ENCODE measurements at regions not wholly inside any gene's neighbourhood (a gene's known extent, or its start where the extent isn't known, plus 50 kb on each side); places are given as distances from the start of the nearest gene placed in this dataset.

GRCh38 chr7:28280516-28280915 is 99.9 kb upstream of the JAZF1 start:
- DNase-seq (ENCODE audit: insufficient read length, low spot score) (no peak), FAIRE-seq (no peak)
- TF ChIP-seq POLR2A (IDR thresholded peaks at IDR 0.05; ENCODE audit: low read depth, low read length) (no peak), POLR2AphosphoS5 (IDR thresholded peaks at IDR 0.05; ENCODE audit: low read depth, low read length) (no peak), PAX5 (IDR thresholded peaks at IDR 0.05; ENCODE audit: insufficient read depth, low read length, severe bottlenecking) (no peak)

- no peak for DNase-seq (ENCODE audit: insufficient read length, low spot score)
- FAIRE-seq, result no peak
These were observed 109.9 kb upstream of the JAZF1 start for GRCh38 chr7:28290496-28290895.

GRCh38 chr7:28291559-28291958 is 111.0 kb upstream of the JAZF1 start:
- FAIRE-seq, result no peak

More at GRCh38 chr7:28290496-28290895, 109.9 kb upstream of the JAZF1 start:
- no peak for TF ChIP-seq POLR2A (IDR thresholded peaks at IDR 0.05; ENCODE audit: low read depth, low read length)
- TF ChIP-seq POU2F2 (IDR thresholded peaks at IDR 0.05; ENCODE audit: low read depth, low read length), result no peak
- TF ChIP-seq TAF1 (IDR thresholded peaks at IDR 0.05; ENCODE audit: low read depth, low read length), result no peak
- TF ChIP-seq POLR2AphosphoS5 (IDR thresholded peaks at IDR 0.05; ENCODE audit: low read depth, low read length), result no peak
- TF ChIP-seq PAX5 (IDR thresholded peaks at IDR 0.05; ENCODE audit: insufficient read depth, low read length, severe bottlenecking), result no peak
- TF ChIP-seq SPI1 (IDR thresholded peaks at IDR 0.05; ENCODE audit: low read depth, low read length), result no peak

GRCh38 chr7:28292834-28293526 is 112.4 kb upstream of the JAZF1 start:
- DNase-seq (ENCODE audit: insufficient read length, low spot score), result no peak
- FAIRE-seq, result no peak
- TF ChIP-seq PAX5 (IDR thresholded peaks at IDR 0.05; ENCODE audit: insufficient read depth, low read length, severe bottlenecking) (no peak), POU2F2 (IDR thresholded peaks at IDR 0.05; ENCODE audit: low read depth, low read length) (no peak), SPI1 (IDR thresholded peaks at IDR 0.05; ENCODE audit: low read depth, low read length) (no peak)

More at GRCh38 chr7:28291559-28291958, 111.0 kb upstream of the JAZF1 start:
- TF ChIP-seq POLR2A (IDR thresholded peaks at IDR 0.05; ENCODE audit: low read depth, low read length) (no peak), TAF1 (IDR thresholded peaks at IDR 0.05; ENCODE audit: low read depth, low read length) (no peak), POLR2AphosphoS5 (IDR thresholded peaks at IDR 0.05; ENCODE audit: low read depth, low read length) (no peak), SPI1 (IDR thresholded peaks at IDR 0.05; ENCODE audit: low read depth, low read length) (no peak), POU2F2 (IDR thresholded peaks at IDR 0.05; ENCODE audit: low read depth, low read length) (no peak), PAX5 (IDR thresholded peaks at IDR 0.05; ENCODE audit: insufficient read depth, low read length, severe bottlenecking) (no peak)
- DNase-seq (ENCODE audit: insufficient read length, low spot score), result no peak

GRCh38 chr7:28293527-28293835 is 112.9 kb upstream of the JAZF1 start:
- TF ChIP-seq SPI1 (IDR thresholded peaks at IDR 0.05; ENCODE audit: low read depth, low read length) (no peak), POLR2A (IDR thresholded peaks at IDR 0.05; ENCODE audit: low read depth, low read length) (no peak), PAX5 (IDR thresholded peaks at IDR 0.05; ENCODE audit: insufficient read depth, low read length, severe bottlenecking) (no peak), POU2F2 (IDR thresholded peaks at IDR 0.05; ENCODE audit: low read depth, low read length) (no peak), TAF1 (IDR thresholded peaks at IDR 0.05; ENCODE audit: low read depth, low read length) (no peak), POLR2AphosphoS5 (IDR thresholded peaks at IDR 0.05; ENCODE audit: low read depth, low read length) (no peak)
- FAIRE-seq (no peak), DNase-seq (ENCODE audit: insufficient read length, low spot score) (no peak)

- no peak for TF ChIP-seq PAX5 (IDR thresholded peaks at IDR 0.05; ENCODE audit: insufficient read depth, low read length, severe bottlenecking)
- no peak for TF ChIP-seq POU2F2 (IDR thresholded peaks at IDR 0.05; ENCODE audit: low read depth, low read length)
- no peak for TF ChIP-seq POLR2A (IDR thresholded peaks at IDR 0.05; ENCODE audit: low read depth, low read length)
- TF ChIP-seq TAF1 (IDR thresholded peaks at IDR 0.05; ENCODE audit: low read depth, low read length), result no peak
- no peak for TF ChIP-seq SPI1 (IDR thresholded peaks at IDR 0.05; ENCODE audit: low read depth, low read length)
- TF ChIP-seq POLR2AphosphoS5 (IDR thresholded peaks at IDR 0.05; ENCODE audit: low read depth, low read length), result no peak
- FAIRE-seq (no peak), DNase-seq (ENCODE audit: insufficient read length, low spot score) (no peak)
These were observed 115.5 kb upstream of the CREB5 start for GRCh38 chr7:28296571-28297483.

GRCh38 chr7:28297801-28298459 is 114.4 kb upstream of the CREB5 start:
- FAIRE-seq, result peak; percentile 35
- no peak for TF ChIP-seq PAX5 (IDR thresholded peaks at IDR 0.05; ENCODE audit: insufficient read depth, low read length, severe bottlenecking)
- no peak for TF ChIP-seq TAF1 (IDR thresholded peaks at IDR 0.05; ENCODE audit: low read depth, low read length)
- TF ChIP-seq POLR2A (IDR thresholded peaks at IDR 0.05; ENCODE audit: low read depth, low read length), result no peak
- TF ChIP-seq POLR2AphosphoS5 (IDR thresholded peaks at IDR 0.05; ENCODE audit: low read depth, low read length), result no peak
- no peak for TF ChIP-seq POU2F2 (IDR thresholded peaks at IDR 0.05; ENCODE audit: low read depth, low read length)
- peak; percentile 91 for TF ChIP-seq SPI1 (IDR thresholded peaks at IDR 0.05; ENCODE audit: low read depth, low read length)
- DNase-seq (ENCODE audit: insufficient read length, low spot score), result no peak

- no peak for DNase-seq (ENCODE audit: insufficient read length, low spot score)
- TF ChIP-seq POLR2A (IDR thresholded peaks at IDR 0.05; ENCODE audit: low read depth, low read length), result no peak
- no peak for TF ChIP-seq PAX5 (IDR thresholded peaks at IDR 0.05; ENCODE audit: insufficient read depth, low read length, severe bottlenecking)
- no peak for TF ChIP-seq POU2F2 (IDR thresholded peaks at IDR 0.05; ENCODE audit: low read depth, low read length)
- peak; percentile 59 for FAIRE-seq
These were observed 113.3 kb upstream of the CREB5 start for GRCh38 chr7:28298870-28299518.

GRCh38 chr7:28299556-28299955 is 112.8 kb upstream of the CREB5 start:
- no peak for TF ChIP-seq PAX5 (IDR thresholded peaks at IDR 0.05; ENCODE audit: insufficient read depth, low read length, severe bottlenecking)
- no peak for TF ChIP-seq POLR2A (IDR thresholded peaks at IDR 0.05; ENCODE audit: low read depth, low read length)
- TF ChIP-seq SPI1 (IDR thresholded peaks at IDR 0.05; ENCODE audit: low read depth, low read length), result no peak
- TF ChIP-seq POLR2AphosphoS5 (IDR thresholded peaks at IDR 0.05; ENCODE audit: low read depth, low read length), result no peak
- no peak for TF ChIP-seq POU2F2 (IDR thresholded peaks at IDR 0.05; ENCODE audit: low read depth, low read length)
- no peak for TF ChIP-seq TAF1 (IDR thresholded peaks at IDR 0.05; ENCODE audit: low read depth, low read length)
- FAIRE-seq, result no peak

More at GRCh38 chr7:28299556-28299955, 112.8 kb upstream of the CREB5 start:
- no peak for DNase-seq (ENCODE audit: insufficient read length, low spot score)
